HG03354 (cell line): ENCODE measurements at regions not wholly inside any gene's neighbourhood (a gene's known extent, or its start where the extent isn't known, plus 50 kb on each side); places are given as distances from the start of the nearest gene placed in this dataset.
"Not testable (repeated sequence)": the region's sequence is repeated elsewhere in the genome, so short reads cannot be mapped to it uniquely, and the experiment has no call there.

Source experiments
- ATAC-seq: cut with Tn5 transposase; IDR thresholded peaks from one replicate; pipeline ENCODE4 v1.9.1; 2021; ENCODE audit warnings: mild to moderate bottlenecking; ENCODE audit not compliant: unreplicated experiment, poor library complexity, severe bottlenecking

GRCh38 chr11:15672825-15673224 lies 558.1 kb downstream of the INSC start:
- ATAC-seq: no peak

GRCh38 chr11:15673408-15673831 lies 558.7 kb downstream of the INSC start:
- no peak for ATAC-seq

- ATAC-seq: no peak
Measured at GRCh38 chr11:15674756-15675155, 560.0 kb downstream of the INSC start.

- no peak for ATAC-seq
Measured at GRCh38 chr11:15675683-15676082, 561.0 kb downstream of the INSC start.

- no peak for ATAC-seq
Measured at GRCh38 chr11:15677181-15677580, 562.5 kb downstream of the INSC start.

- ATAC-seq: no peak
Measured at GRCh38 chr11:15683528-15683927, 568.8 kb downstream of the INSC start.

DNA sequence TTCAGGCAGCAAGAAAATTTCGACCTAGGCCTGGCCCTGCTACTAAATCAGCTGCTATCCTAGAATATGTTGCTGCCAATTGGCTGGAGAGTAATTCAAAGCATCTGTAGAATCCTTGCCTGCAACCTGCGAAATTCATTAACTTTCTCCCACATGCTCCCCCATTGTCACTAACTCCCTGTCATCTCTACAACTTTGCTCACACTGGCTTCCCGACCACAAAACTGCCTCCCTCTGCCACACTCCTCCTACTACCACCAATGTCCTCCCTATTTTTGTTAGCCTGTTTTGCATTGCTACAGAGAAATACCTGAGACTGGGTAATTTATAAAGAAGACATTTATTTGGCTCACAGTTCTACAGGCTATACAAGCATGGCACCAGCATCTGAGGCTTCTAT lies 570.6 kb downstream of the INSC start:
- ATAC-seq: no peak

- ATAC-seq: not testable (repeated sequence)
Measured at GRCh38 chr11:15686259-15686658, 571.5 kb downstream of the INSC start.

- ATAC-seq: no peak
Measured at GRCh38 chr11:15687342-15687741, 572.6 kb downstream of the INSC start.

GRCh38 chr11:15688351-15688792 lies 573.6 kb downstream of the INSC start:
- ATAC-seq: no peak

DNA sequence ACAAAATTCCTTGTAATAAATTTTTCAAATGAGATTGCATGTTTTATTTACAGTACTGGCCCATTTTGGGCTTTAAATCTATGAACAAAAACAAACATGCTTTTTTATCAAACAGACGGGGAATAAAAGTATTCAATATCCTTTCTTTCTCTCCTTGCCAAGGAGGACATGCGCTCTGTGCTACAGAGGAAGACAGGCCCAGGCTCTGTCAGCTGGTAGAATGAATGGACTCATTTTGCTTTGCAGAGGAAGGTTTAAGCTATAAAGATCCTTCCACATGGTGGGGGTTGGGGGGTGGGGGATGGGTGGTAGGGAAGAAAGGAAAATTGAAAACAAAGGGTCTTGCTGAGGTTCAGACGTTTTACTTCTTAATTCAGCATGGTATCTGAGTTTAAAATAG lies 575.6 kb downstream of the INSC start:
- no peak for ATAC-seq

GRCh38 chr11:15692739-15693138 lies 578.0 kb downstream of the INSC start:
- no peak for ATAC-seq

DNA sequence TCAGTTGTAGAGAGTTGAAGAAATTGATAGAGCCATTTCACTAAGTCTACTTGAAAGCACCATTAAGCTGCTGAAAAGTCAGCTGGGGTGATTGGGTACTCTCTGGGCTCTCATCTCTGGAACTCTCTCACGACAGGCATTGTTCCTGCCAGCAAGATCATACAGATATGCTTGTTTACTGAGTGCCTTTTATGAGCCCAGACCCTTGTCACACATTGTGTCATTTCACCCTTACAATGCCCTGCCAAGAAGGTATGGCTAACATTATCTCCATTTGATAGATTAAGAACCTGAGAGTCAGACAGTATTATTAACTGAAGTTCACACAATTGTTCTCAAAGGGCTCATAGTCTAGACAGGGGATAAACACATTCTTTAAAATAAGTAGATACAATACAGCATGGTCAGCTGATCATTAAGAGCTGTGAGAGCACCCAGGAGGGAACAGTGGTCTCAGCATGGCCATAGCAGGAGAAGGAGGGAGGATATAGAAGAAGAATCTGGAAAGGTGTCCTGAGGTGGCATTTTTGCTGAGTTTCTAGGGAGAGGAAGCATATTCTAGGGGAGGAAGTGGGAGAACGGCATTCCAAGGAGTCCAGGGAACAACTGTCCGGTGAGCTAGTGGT lies 580.5 kb downstream of the INSC start:
- no peak for ATAC-seq

- no peak for ATAC-seq
Measured at GRCh38 chr11:15696069-15696468, 581.3 kb downstream of the INSC start.

- no peak for ATAC-seq
Measured at GRCh38 chr11:15697437-15698236, 582.9 kb downstream of the INSC start.

DNA sequence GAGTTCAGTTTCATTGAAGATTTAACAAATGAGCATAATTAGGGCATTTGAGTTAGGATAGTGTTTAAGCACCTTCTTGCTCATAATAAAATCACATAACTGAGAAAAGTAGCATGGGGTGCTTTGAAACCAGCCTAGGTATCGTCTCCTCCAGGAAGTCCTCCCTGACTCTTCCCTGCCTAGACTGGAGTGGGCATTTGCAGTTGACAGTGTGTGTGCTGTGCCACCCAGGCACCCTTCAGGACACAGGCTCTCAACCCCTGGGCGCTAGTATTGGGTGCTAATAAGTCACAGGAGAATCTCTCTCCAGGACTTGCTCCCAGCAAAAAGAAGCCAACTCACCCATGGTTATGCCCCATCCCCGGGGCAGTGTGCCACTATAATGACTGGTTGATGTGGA lies 584.1 kb downstream of the INSC start:
- ATAC-seq: no peak

DNA sequence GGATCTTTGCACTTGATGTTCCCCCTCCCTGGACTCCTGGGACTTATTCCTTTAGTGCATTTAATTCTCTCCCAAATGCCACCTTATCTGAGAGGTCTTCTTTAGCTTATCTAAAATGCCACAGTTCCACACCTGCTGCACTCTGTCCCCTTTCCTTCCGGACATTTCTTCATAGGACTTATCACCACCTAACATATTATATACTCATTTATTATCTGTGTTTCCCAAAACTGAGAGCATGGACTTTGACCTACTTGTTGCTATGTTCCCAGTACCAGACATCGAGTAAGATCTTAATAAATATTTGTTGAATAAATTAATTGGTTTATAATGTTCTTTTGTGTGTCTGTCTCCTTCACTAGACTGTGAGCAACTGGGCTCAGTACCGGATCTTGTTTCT lies 585.3 kb downstream of the INSC start:
- ATAC-seq: no peak

GRCh38 chr11:15700456-15700855 lies 585.7 kb downstream of the INSC start:
- no peak for ATAC-seq

DNA sequence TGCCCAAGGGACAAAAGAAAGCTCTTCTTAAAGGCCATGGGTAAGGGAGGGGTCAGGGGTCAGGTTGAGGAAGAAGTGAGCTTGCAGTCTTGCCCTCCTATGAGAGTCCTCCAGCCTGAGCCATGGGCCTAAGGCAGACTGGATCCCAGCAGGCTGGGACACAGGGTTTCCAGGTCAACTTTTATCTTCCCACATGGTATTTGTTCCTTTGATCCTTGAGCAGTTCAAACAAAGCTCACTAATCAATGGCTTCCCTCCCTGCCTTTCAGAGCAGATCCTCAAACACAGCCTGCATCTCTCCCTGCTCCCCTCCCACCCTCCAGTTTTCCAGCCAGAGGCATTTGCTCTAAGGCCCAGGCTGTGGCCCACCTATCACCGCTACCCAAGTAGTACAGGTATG lies 589.3 kb downstream of the INSC start:
- ATAC-seq: no peak

GRCh38 chr11:15704556-15704955 lies 589.8 kb downstream of the INSC start:
- no peak for ATAC-seq

- no peak for ATAC-seq
Measured at GRCh38 chr11:15705891-15706290, 591.2 kb downstream of the INSC start.
